ENCODE measurements at regions not wholly inside any gene's neighbourhood (a gene's known extent, or its start where the extent isn't known, plus 50 kb on each side); places are given as distances from the start of the nearest gene placed in this dataset.
"Not testable (repeated sequence)": the region's sequence is repeated elsewhere in the genome, so short reads cannot be mapped to it uniquely, and the experiment has no call there.

GRCh38 chr9:97769208-97769607, 72.1 kb upstream of the XPA start:
- POLR2A ChIA-PET, result no interaction called here
- DNase-seq (ENCODE audit: extremely low spot score), result no peak
- TF ChIP-seq ARNT (IDR thresholded peaks at IDR 0.05) (no peak), FOXA1 (IDR thresholded peaks at IDR 0.05) (no peak), TARDBP (IDR thresholded peaks at IDR 0.05) (no peak), CTBP1 (IDR thresholded peaks at IDR 0.05; ENCODE audit: borderline replicate concordance) (no peak), NFRKB (IDR thresholded peaks at IDR 0.05) (no peak), BHLHE40 (IDR thresholded peaks at IDR 0.05; ENCODE audit: borderline replicate concordance) (no peak)
- CTCF ChIA-PET, result no interaction called here

- TF ChIP-seq ZNF384 (IDR thresholded peaks at IDR 0.05), result no peak
- CTCF ChIA-PET, result no interaction called here
- POLR2A ChIA-PET, result no interaction called here
- DNase-seq (ENCODE audit: extremely low spot score), result no peak
Measured at GRCh38 chr9:97770808-97771372, 73.8 kb upstream of the XPA start.

- POLR2A ChIA-PET, result no interaction called here
- TF ChIP-seq PKNOX1 (IDR thresholded peaks at IDR 0.05), result no peak
- TF ChIP-seq ZNF384 (IDR thresholded peaks at IDR 0.05), result no peak
- TF ChIP-seq TARDBP (IDR thresholded peaks at IDR 0.05), result no peak
- no peak for TF ChIP-seq SP1 (IDR thresholded peaks at IDR 0.05)
- no peak for TF ChIP-seq LEF1 (IDR thresholded peaks at IDR 0.05; ENCODE audit: borderline replicate concordance)
- TF ChIP-seq ELF4 (IDR thresholded peaks at IDR 0.05), result no peak
- no peak for TF ChIP-seq NFRKB (IDR thresholded peaks at IDR 0.05)
- no peak for TF ChIP-seq CTBP1 (IDR thresholded peaks at IDR 0.05; ENCODE audit: borderline replicate concordance)
- no peak for TF ChIP-seq FOXM1 (IDR thresholded peaks at IDR 0.05; ENCODE audit: borderline replicate concordance)
- TF ChIP-seq HDGF (IDR thresholded peaks at IDR 0.05; ENCODE audit: borderline replicate concordance), result no peak
- no peak for TF ChIP-seq FOXA1 (IDR thresholded peaks at IDR 0.05)
- TF ChIP-seq ARNT (IDR thresholded peaks at IDR 0.05), result no peak
- TF ChIP-seq SUZ12 (IDR thresholded peaks at IDR 0.05), result no peak
- no peak for TF ChIP-seq FOXK2 (IDR thresholded peaks at IDR 0.05)
- no peak for TF ChIP-seq BHLHE40 (IDR thresholded peaks at IDR 0.05; ENCODE audit: borderline replicate concordance)
- CTCF ChIA-PET, result no interaction called here
- no peak for DNase-seq (ENCODE audit: extremely low spot score)
Measured at GRCh38 chr9:97771641-97772040, 74.5 kb upstream of the XPA start.

GRCh38 chr9:97772145-97772544, 75.0 kb upstream of the XPA start:
- ChIA-PET CTCF (no interaction called here), POLR2A (no interaction called here)
- TF ChIP-seq NFRKB (IDR thresholded peaks at IDR 0.05) (no peak), SUZ12 (IDR thresholded peaks at IDR 0.05) (no peak), ZNF384 (IDR thresholded peaks at IDR 0.05) (no peak), FOXA1 (IDR thresholded peaks at IDR 0.05) (no peak), CTBP1 (IDR thresholded peaks at IDR 0.05; ENCODE audit: borderline replicate concordance) (no peak), FOXK2 (IDR thresholded peaks at IDR 0.05) (no peak), FOXM1 (IDR thresholded peaks at IDR 0.05; ENCODE audit: borderline replicate concordance) (no peak), PKNOX1 (IDR thresholded peaks at IDR 0.05) (no peak), TARDBP (IDR thresholded peaks at IDR 0.05) (no peak), HDGF (IDR thresholded peaks at IDR 0.05; ENCODE audit: borderline replicate concordance) (no peak), BHLHE40 (IDR thresholded peaks at IDR 0.05; ENCODE audit: borderline replicate concordance) (no peak), SP1 (IDR thresholded peaks at IDR 0.05) (no peak), ARNT (IDR thresholded peaks at IDR 0.05) (no peak), L3MBTL2 (conservative IDR thresholded peaks at IDR 0.05) (no peak), LEF1 (IDR thresholded peaks at IDR 0.05; ENCODE audit: borderline replicate concordance) (no peak), ELF4 (IDR thresholded peaks at IDR 0.05) (no peak)
- DNase-seq (ENCODE audit: extremely low spot score), result no peak

- TF ChIP-seq BHLHE40 (IDR thresholded peaks at IDR 0.05; ENCODE audit: borderline replicate concordance) (no peak), FOXA1 (IDR thresholded peaks at IDR 0.05) (no peak), PKNOX1 (IDR thresholded peaks at IDR 0.05) (no peak), SUZ12 (IDR thresholded peaks at IDR 0.05) (no peak), SP1 (IDR thresholded peaks at IDR 0.05) (no peak), NFRKB (IDR thresholded peaks at IDR 0.05) (no peak), ARNT (IDR thresholded peaks at IDR 0.05) (no peak)
- ChIA-PET POLR2A (no interaction called here), CTCF (no interaction called here)
- no peak for DNase-seq (ENCODE audit: extremely low spot score)
Measured at GRCh38 chr9:97773091-97773490, 76.0 kb upstream of the XPA start.

- CTCF ChIA-PET, result no interaction called here
- no peak for DNase-seq (ENCODE audit: extremely low spot score)
- TF ChIP-seq ELF4 (IDR thresholded peaks at IDR 0.05), result no peak
- TF ChIP-seq ARNT (IDR thresholded peaks at IDR 0.05), result no peak
- no peak for TF ChIP-seq LEF1 (IDR thresholded peaks at IDR 0.05; ENCODE audit: borderline replicate concordance)
- no peak for TF ChIP-seq SUZ12 (IDR thresholded peaks at IDR 0.05)
- no peak for TF ChIP-seq BHLHE40 (IDR thresholded peaks at IDR 0.05; ENCODE audit: borderline replicate concordance)
- TF ChIP-seq FOXM1 (IDR thresholded peaks at IDR 0.05; ENCODE audit: borderline replicate concordance), result no peak
- no peak for TF ChIP-seq NFRKB (IDR thresholded peaks at IDR 0.05)
- TF ChIP-seq ZNF384 (IDR thresholded peaks at IDR 0.05), result no peak
- no peak for TF ChIP-seq FOXK2 (IDR thresholded peaks at IDR 0.05)
- TF ChIP-seq CTBP1 (IDR thresholded peaks at IDR 0.05; ENCODE audit: borderline replicate concordance), result no peak
- no peak for TF ChIP-seq HDGF (IDR thresholded peaks at IDR 0.05; ENCODE audit: borderline replicate concordance)
- POLR2A ChIA-PET, result no interaction called here
Measured at GRCh38 chr9:97773723-97774122, 76.6 kb upstream of the XPA start.

GRCh38 chr9:97774673-97775072, 77.5 kb upstream of the XPA start:
- POLR2A ChIA-PET, result no interaction called here
- no peak for TF ChIP-seq ZNF384 (IDR thresholded peaks at IDR 0.05)
- TF ChIP-seq L3MBTL2 (conservative IDR thresholded peaks at IDR 0.05), result no peak
- no peak for TF ChIP-seq NFRKB (IDR thresholded peaks at IDR 0.05)
- TF ChIP-seq SP1 (IDR thresholded peaks at IDR 0.05), result no peak
- no peak for TF ChIP-seq ARNT (IDR thresholded peaks at IDR 0.05)
- no peak for TF ChIP-seq CTBP1 (IDR thresholded peaks at IDR 0.05; ENCODE audit: borderline replicate concordance)
- no peak for TF ChIP-seq PKNOX1 (IDR thresholded peaks at IDR 0.05)
- no peak for TF ChIP-seq FOXM1 (IDR thresholded peaks at IDR 0.05; ENCODE audit: borderline replicate concordance)
- no peak for TF ChIP-seq ELF4 (IDR thresholded peaks at IDR 0.05)
- TF ChIP-seq TARDBP (IDR thresholded peaks at IDR 0.05), result no peak
- TF ChIP-seq SUZ12 (IDR thresholded peaks at IDR 0.05), result no peak
- no peak for TF ChIP-seq BHLHE40 (IDR thresholded peaks at IDR 0.05; ENCODE audit: borderline replicate concordance)
- TF ChIP-seq FOXK2 (IDR thresholded peaks at IDR 0.05), result no peak
- TF ChIP-seq LEF1 (IDR thresholded peaks at IDR 0.05; ENCODE audit: borderline replicate concordance), result no peak
- TF ChIP-seq FOXA1 (IDR thresholded peaks at IDR 0.05), result no peak
- TF ChIP-seq HDGF (IDR thresholded peaks at IDR 0.05; ENCODE audit: borderline replicate concordance), result no peak
- CTCF ChIA-PET, result no interaction called here
- DNase-seq (ENCODE audit: extremely low spot score), result no peak

GRCh38 chr9:97778740-97779139, 74.3 kb upstream of the FOXE1 start:
- CTCF ChIA-PET; POLR2A ChIA-PET; DNase-seq (ENCODE audit: extremely low spot score): not testable (repeated sequence)
